IPS-NIHi7 (cell line): ENCODE measurements at regions not wholly inside any gene's neighbourhood (a gene's known extent, or its start where the extent isn't known, plus 50 kb on each side); places are given as distances from the start of the nearest gene placed in this dataset.
A peak's percentile ranks its signal among the peaks of the same experiment; 100 is the strongest.

Experiments used
- DNase-seq: peaks from one replicate; pipeline ENCODE4 v3.0.0; 2012; ENCODE audit warnings: mixed read lengths; ENCODE audit errors: extremely low spot score

- no peak for DNase-seq
These were observed 771.7 kb upstream of the SALL3 start for GRCh38 chr18:78207942-78208341.

DNA sequence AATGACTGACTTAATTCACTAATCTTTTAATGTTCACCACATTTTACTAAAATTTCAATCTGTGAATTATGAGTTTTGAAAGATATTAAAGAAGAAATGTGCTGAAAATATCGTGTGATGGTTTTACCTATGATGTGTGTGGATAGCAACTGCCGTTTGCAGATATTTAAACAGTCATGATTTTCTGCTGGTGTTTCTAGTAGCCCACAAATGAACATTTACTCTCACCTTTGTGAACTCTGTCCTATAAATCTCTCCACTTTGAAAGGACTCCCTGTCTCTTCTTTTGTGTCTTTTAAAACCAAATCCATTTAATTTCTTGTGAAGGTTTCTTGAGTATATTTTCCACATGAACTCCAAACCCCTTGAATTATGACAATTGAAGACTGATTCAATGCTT, 771.2 kb upstream of the SALL3 start:
- no peak for DNase-seq

DNA sequence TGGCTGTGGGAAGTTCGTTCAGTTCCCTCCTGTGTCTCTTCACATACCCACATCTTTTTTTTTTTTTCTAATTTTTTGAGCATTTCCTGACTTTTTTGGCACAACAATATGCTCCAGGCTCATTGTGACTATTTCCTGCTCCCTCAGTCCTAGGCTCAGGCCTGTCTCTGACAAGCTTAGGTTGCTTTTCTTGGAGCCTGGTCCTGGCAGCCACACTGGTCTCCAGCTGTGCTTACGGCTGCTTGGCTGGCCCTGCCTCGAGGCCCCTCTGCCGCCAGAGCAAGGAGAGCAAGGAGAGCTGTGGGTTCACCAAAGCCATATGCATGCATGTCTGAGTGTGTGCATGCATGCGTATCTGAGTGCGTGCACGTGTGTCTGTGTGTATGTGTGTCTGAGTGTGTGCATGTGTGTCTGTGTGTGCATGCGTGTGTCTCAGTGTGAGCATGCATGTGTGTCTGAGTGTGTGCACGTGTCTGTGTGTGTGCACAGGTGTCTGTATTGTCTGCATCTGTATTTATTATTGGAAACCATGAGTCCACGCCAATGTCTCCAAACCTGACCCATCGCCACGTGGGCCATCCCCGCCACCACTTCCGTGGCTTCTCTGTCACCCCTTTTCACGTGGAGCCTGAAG, 766.1 kb upstream of the SALL3 start:
- no peak for DNase-seq

GRCh38 chr18:78221496-78221895, 758.1 kb upstream of the SALL3 start:
- DNase-seq, result no peak

- DNase-seq, result peak; percentile 44
These were observed 750.6 kb upstream of the SALL3 start for GRCh38 chr18:78228974-78229373.

DNA sequence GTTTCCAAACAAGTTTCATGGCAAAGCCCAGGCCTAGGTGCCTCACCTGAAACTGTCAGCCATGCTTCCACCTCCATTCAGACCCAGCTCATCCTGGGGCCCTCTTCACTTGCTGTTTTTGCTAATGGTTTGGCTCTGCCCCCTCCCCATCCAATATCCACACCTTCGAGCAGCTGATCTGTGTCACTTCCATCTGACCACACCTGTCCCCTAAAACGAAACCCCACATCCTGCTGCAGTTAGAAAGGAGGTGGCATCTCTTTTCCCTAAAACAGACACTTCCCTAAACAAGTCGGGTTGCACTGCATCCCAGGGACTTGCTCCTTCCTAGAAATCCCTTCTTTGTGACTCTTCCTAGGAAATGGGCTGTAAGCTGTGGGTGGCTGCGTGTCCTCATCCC, 748.7 kb upstream of the SALL3 start:
- no peak for DNase-seq

GRCh38 chr18:78232196-78232595, 747.4 kb upstream of the SALL3 start:
- DNase-seq, result no peak

DNA sequence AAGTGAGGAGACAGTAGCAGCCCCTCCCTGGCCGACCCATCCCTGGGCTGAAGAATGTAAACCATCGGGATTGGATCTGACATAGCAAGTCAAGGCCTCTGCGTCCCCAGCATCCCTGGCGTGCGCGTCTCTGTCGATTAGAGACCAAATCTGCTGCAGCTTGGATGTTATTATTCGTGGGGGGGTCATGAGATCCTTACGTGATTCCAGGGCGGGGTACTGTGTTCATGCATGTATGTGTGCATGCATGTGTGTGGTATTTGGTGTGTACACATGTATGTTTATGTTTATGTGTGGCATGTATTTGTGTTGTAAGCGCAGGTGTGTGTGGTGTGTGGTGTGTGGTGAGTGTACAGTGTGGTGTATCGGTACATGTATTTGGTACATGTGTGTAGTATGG, 741.8 kb upstream of the SALL3 start:
- no peak for DNase-seq

- DNase-seq, result peak; percentile 20
These were observed 741.1 kb upstream of the SALL3 start for GRCh38 chr18:78238404-78239089.

GRCh38 chr18:78239090-78239457, 740.5 kb upstream of the SALL3 start:
- no peak for DNase-seq

- no peak for DNase-seq
These were observed 739.5 kb upstream of the SALL3 start for GRCh38 chr18:78240101-78240500.

DNA sequence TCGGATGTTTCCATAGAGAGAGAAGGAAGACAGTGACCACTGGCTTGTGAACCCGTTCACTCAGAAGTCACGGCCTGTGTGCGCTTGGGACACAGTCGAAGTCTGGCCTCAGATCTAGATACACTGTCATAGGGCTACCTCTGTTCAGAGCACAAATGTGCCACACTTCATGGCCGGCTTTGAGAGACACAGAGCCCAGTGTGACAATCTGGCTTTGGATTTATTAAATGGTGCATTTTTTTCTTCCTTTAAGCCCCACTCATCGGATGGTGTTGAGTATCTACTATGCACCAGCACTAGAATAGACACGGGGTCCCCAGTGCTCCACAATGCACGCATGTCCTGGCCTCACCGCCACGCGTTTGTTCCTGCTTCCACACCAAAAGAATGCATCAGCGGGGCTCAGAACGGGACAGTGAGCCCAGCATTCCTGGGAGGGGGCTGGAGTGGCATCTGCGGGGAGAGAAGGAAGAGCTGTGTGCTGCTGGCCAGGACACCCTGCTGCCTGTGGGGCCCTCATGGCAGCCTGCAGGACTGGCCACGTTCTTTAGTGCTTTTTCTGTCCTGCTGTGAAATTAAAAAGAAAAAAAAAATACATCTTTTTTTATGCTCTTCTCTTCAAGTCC, 738.9 kb upstream of the SALL3 start:
- no peak for DNase-seq

- DNase-seq, result no peak
These were observed 737.9 kb upstream of the SALL3 start for GRCh38 chr18:78241535-78242253.

DNA sequence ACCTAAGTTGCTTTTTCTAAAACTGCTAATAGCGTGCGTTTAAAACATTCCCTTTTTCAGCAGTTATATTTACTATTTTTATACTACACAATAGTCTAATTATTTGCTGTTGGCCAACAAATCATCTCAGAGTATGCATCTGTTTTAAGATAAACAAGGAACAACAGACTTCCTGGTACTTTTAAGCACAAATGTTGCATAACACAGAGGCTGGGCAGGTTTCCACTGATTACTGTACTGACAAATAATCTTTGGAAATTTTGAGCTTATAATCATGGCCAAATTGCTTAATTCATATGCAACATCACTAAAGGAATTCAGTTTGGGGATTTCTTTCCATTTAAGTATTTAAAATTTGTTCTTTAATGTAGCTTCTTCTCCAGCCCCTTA, 737.4 kb upstream of the SALL3 start:
- no peak for DNase-seq

- DNase-seq, result no peak
These were observed 736.8 kb upstream of the SALL3 start for GRCh38 chr18:78242806-78243205.

GRCh38 chr18:78244779-78245178, 734.8 kb upstream of the SALL3 start:
- DNase-seq, result no peak

- DNase-seq, result no peak
These were observed 734.2 kb upstream of the SALL3 start for GRCh38 chr18:78245451-78245850.

- DNase-seq, result no peak
These were observed 733.6 kb upstream of the SALL3 start for GRCh38 chr18:78246050-78246449.

DNA sequence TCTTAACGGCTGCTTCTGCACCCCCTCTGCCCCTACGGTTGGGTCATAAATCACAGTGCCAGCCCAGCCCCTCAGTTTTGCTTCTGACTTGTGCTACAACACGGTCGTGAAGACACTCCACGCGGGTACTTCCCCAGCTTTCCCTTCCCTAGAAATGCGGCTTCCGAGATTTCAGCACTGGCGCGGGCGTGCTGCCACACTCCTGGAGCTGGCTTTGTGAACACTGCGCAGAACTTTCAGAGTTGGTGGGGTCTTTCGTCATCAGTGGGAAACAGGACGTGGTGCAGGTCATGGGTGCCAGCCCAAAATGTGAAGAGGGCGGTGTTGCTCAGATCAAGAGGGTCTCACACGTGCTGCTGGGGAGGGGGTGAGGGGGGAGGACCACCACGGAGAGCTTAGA, 733.0 kb upstream of the SALL3 start:
- no peak for DNase-seq

DNA sequence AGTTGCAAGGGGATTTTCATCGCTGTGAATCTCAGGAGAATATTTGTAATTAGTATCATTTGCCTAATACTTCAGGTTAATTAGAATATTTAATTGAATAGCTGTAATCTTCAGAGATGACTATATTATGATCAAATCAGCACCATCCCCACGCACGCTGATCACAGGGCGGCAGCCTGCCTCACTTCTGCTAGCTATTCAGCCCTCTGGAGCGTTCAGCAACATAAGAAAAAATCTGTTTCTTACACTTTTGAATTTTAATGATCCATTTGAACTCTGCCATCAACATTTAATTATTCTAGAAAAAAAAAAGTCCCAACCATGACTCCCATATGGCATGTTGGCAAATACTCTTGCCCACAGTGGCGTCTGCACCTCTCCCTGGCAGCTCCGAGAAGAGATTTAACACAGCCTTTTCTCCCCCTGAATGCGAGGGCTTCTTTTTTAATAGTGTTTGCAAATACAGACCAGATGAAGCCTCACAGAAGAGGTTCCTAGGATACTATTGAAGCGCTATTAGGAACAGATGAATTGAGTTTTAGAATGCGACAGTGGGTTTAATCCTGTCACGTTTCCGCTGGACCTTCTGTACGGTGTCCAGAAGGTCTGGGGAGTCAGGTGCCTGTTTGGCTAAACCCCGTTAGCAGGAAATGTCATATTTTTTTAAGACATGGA, 731.9 kb upstream of the SALL3 start:
- DNase-seq, result no peak

DNA sequence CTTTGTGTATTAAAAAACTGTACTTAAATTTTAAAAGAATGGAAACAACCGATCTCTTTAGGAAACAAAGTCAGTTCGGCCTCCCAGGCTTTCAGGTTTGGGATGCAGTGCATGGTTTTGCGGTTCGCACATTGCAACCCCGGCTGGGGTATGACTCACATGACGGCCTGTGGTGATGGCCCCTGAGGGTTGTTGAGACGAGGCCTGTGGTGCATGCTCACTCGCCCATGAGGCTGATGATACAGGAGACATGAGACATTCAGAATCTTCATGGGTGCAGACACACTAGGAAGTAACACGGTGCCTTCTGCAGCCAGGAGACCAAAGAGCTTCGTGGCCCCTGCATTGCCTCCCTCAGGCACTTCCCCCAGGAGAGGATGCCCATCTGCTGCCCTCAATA, 724.6 kb upstream of the SALL3 start:
- DNase-seq, result no peak
